ENCODE measurements at regions not wholly inside any gene's neighbourhood (a gene's known extent, or its start where the extent isn't known, plus 50 kb on each side); places are given as distances from the start of the nearest gene placed in this dataset.
"Not testable (repeated sequence)": the region's sequence is repeated elsewhere in the genome, so short reads cannot be mapped to it uniquely, and the experiment has no call there.

- DNase-seq = no peak
Measured at GRCh38 chr13:91236182-91236581, 111.3 kb upstream of the MIR17HG start.

GRCh38 chr13:91236921-91237320 lies 110.6 kb upstream of the MIR17HG start:
- DNase-seq = no peak

- no peak for DNase-seq
Measured at GRCh38 chr13:91238036-91238435, 109.5 kb upstream of the MIR17HG start.

GRCh38 chr13:91240341-91240740 lies 107.1 kb upstream of the MIR17HG start:
- no peak for DNase-seq

GRCh38 chr13:91241221-91241933 lies 106.1 kb upstream of the MIR17HG start:
- DNase-seq = no peak

- no peak for DNase-seq
Measured at GRCh38 chr13:91242652-91243051, 104.8 kb upstream of the MIR17HG start.

GRCh38 chr13:91245288-91245687 lies 102.2 kb upstream of the MIR17HG start:
- no peak for DNase-seq

- no peak for DNase-seq
Measured at GRCh38 chr13:91247768-91248167, 99.7 kb upstream of the MIR17HG start.

GRCh38 chr13:91248249-91248648 lies 99.2 kb upstream of the MIR17HG start:
- no peak for DNase-seq

- no peak for DNase-seq
Measured at GRCh38 chr13:91249370-91249769, 98.1 kb upstream of the MIR17HG start.

- DNase-seq = no peak
Measured at GRCh38 chr13:91249861-91250260, 97.6 kb upstream of the MIR17HG start.

GRCh38 chr13:91251573-91251972 lies 95.9 kb upstream of the MIR17HG start:
- DNase-seq = not testable (repeated sequence)

- no peak for DNase-seq
Measured at GRCh38 chr13:91264484-91264883, 83.0 kb upstream of the MIR17HG start.

GRCh38 chr13:91269237-91269636 lies 78.2 kb upstream of the MIR17HG start:
- DNase-seq = no peak

- no peak for DNase-seq
Measured at GRCh38 chr13:91270031-91270430, 77.5 kb upstream of the MIR17HG start.

GRCh38 chr13:91272235-91272777 lies 75.2 kb upstream of the MIR17HG start:
- no peak for DNase-seq

GRCh38 chr13:91273675-91274074 lies 73.8 kb upstream of the MIR17HG start:
- no peak for DNase-seq

- no peak for DNase-seq
Measured at GRCh38 chr13:91277013-91277676, 70.3 kb upstream of the MIR17HG start.

- DNase-seq = no peak
Measured at GRCh38 chr13:91278291-91278690, 69.2 kb upstream of the MIR17HG start.

- DNase-seq = no peak
Measured at GRCh38 chr13:91278888-91279287, 68.6 kb upstream of the MIR17HG start.

GRCh38 chr13:91280801-91281200 lies 66.7 kb upstream of the MIR17HG start:
- DNase-seq = no peak

- DNase-seq = no peak
Measured at GRCh38 chr13:91284335-91284734, 63.2 kb upstream of the MIR17HG start.

GRCh38 chr13:91286317-91286716 lies 61.2 kb upstream of the MIR17HG start:
- no peak for DNase-seq

- DNase-seq = no peak
Measured at GRCh38 chr13:91291078-91291477, 56.4 kb upstream of the MIR17HG start.

Measured in DMS153 (cell line).